Neural progenitor cell (in vitro differentiated cells): ENCODE measurements at regions not wholly inside any gene's neighbourhood (a gene's known extent, or its start where the extent isn't known, plus 50 kb on each side); places are given as distances from the start of the nearest gene placed in this dataset.

Experiments used
- EZH2 ChIP-seq: fragments of 200-600 bp; sonication (generic); IDR thresholded peaks from 2 replicates; pipeline ENCODE4 v1.6.1; 2017; ENCODE audit warnings: antibody characterized with exemption, mild to moderate bottlenecking, moderate library complexity
- TF ChIP-seq, protein P1 (sequence below): fragments of 200-600 bp; sonication (generic); IDR thresholded peaks from 2 replicates; pipeline ENCODE4 v1.5.1; 2017; ENCODE audit warnings: antibody characterized with exemption, mild to moderate bottlenecking

DNA sequence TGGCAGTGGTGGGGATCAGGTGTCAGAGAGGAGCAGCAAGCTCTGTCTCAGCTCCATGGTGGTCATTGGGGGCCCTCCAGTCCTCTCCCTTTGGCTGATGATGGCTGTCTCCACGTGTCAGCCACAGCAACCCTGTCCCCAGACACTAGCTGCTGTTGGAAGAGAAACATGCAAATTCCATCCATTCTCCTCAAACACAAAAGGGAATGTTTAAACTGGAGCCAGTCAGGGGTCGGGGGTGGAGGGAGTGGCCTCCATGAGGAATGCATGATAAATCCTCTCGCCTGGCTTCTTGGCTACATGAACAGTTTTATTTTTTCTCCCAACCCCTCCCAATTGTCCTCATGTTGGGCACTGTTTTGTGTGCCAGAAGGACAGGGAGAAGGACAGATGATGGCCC, 86.4 kb downstream of the EDN3 start:
- TF ChIP-seq, protein P1, sequence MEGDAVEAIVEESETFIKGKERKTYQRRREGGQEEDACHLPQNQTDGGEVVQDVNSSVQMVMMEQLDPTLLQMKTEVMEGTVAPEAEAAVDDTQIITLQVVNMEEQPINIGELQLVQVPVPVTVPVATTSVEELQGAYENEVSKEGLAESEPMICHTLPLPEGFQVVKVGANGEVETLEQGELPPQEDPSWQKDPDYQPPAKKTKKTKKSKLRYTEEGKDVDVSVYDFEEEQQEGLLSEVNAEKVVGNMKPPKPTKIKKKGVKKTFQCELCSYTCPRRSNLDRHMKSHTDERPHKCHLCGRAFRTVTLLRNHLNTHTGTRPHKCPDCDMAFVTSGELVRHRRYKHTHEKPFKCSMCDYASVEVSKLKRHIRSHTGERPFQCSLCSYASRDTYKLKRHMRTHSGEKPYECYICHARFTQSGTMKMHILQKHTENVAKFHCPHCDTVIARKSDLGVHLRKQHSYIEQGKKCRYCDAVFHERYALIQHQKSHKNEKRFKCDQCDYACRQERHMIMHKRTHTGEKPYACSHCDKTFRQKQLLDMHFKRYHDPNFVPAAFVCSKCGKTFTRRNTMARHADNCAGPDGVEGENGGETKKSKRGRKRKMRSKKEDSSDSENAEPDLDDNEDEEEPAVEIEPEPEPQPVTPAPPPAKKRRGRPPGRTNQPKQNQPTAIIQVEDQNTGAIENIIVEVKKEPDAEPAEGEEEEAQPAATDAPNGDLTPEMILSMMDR = no peak
- TF ChIP-seq EZH2 = no peak
